ENCODE measurements at regions not wholly inside any gene's neighbourhood (a gene's known extent, or its start where the extent isn't known, plus 50 kb on each side); places are given as distances from the start of the nearest gene placed in this dataset.

GRCh38 chr5:112532654-112533360, 113.7 kb upstream of the EPB41L4A start:
- Histone ChIP-seq H3K27ac (ENCODE audit: low read depth, low read length) (no peak overlapping the region), H3K4me1 (ENCODE audit: control insufficient read depth, low read length) (peaks cover 18% of the 10 kb centered on the region)

GRCh38 chr5:112533362-112533761, 114.3 kb upstream of the EPB41L4A start:
- H3K27ac ChIP-seq (ENCODE audit: low read depth, low read length), result no peak overlapping the region
- H4K20me1 ChIP-seq (ENCODE audit: control insufficient read depth, insufficient read depth, low read depth, low read length), result no peaks in the 10 kb centered on the region
- no peaks in the 10 kb centered on the region for H3K79me2 ChIP-seq (ENCODE audit: control insufficient read depth, low read length)
- no peaks in the 10 kb centered on the region for H3F3A ChIP-seq (ENCODE audit: control insufficient read depth, insufficient read depth)
- no peaks in the 10 kb centered on the region for H3K36me3 ChIP-seq (ENCODE audit: control insufficient read depth, low read length)
- no peaks in the 10 kb centered on the region for H3K9me2 ChIP-seq (replicated peaks; ENCODE audit: control insufficient read depth, low read length)
- peaks cover 18% of the 10 kb centered on the region for H3K4me1 ChIP-seq (ENCODE audit: control insufficient read depth, low read length)
- H3K4me3 ChIP-seq (ENCODE audit: low read length), result no peak overlapping the region
- TF ChIP-seq CTCF (IDR thresholded peaks at IDR 0.05; ENCODE audit: low read depth, low read length, poor library complexity, severe bottlenecking), result no peak
- TF ChIP-seq EZH2phosphoT487 (IDR thresholded peaks at IDR 0.05; ENCODE audit: borderline replicate concordance, low read length), result no peak
- H3K4me2 ChIP-seq (ENCODE audit: low read length), result peak overlapping the region; percentile 31; the same call in 1 of the 2 replicates
- no peaks in the 10 kb centered on the region for H3K27me3 ChIP-seq (ENCODE audit: control insufficient read depth, low read length)
- no peaks in the 10 kb centered on the region for H3K9me3 ChIP-seq (ENCODE audit: control insufficient read depth, insufficient read depth, low read length)

More at GRCh38 chr5:112532654-112533360, 113.7 kb upstream of the EPB41L4A start:
- no peaks in the 10 kb centered on the region for H3K9me2 ChIP-seq (replicated peaks; ENCODE audit: control insufficient read depth, low read length)
- H3K9me3 ChIP-seq (ENCODE audit: control insufficient read depth, insufficient read depth, low read length), result no peaks in the 10 kb centered on the region
- H3K4me3 ChIP-seq (ENCODE audit: low read length), result peak overlapping the region; percentile 4; the same call in 1 of the 2 replicates
- no peak for TF ChIP-seq EZH2phosphoT487 (IDR thresholded peaks at IDR 0.05; ENCODE audit: borderline replicate concordance, low read length)
- no peak for TF ChIP-seq CTCF (IDR thresholded peaks at IDR 0.05; ENCODE audit: low read depth, low read length, poor library complexity, severe bottlenecking)
- no peaks in the 10 kb centered on the region for H3K36me3 ChIP-seq (ENCODE audit: control insufficient read depth, low read length)
- no peaks in the 10 kb centered on the region for H3K79me2 ChIP-seq (ENCODE audit: control insufficient read depth, low read length)
- no peaks in the 10 kb centered on the region for H4K20me1 ChIP-seq (ENCODE audit: control insufficient read depth, insufficient read depth, low read depth, low read length)
- peak overlapping the region; percentile 31 for H3K4me2 ChIP-seq (ENCODE audit: low read length)
- H3F3A ChIP-seq (ENCODE audit: control insufficient read depth, insufficient read depth), result no peaks in the 10 kb centered on the region
- no peaks in the 10 kb centered on the region for H3K27me3 ChIP-seq (ENCODE audit: control insufficient read depth, low read length)

GRCh38 chr5:112534067-112534583, 115.0 kb upstream of the EPB41L4A start:
- Histone ChIP-seq H3K27me3 (ENCODE audit: control insufficient read depth, low read length) (no peaks in the 10 kb centered on the region), H3K79me2 (ENCODE audit: control insufficient read depth, low read length) (no peaks in the 10 kb centered on the region), H3K27ac (ENCODE audit: low read depth, low read length) (no peak overlapping the region), H3K36me3 (ENCODE audit: control insufficient read depth, low read length) (no peaks in the 10 kb centered on the region), H3K4me2 (ENCODE audit: low read length) (no peak overlapping the region), H3K4me3 (ENCODE audit: low read length) (no peak overlapping the region), H4K20me1 (ENCODE audit: control insufficient read depth, insufficient read depth, low read depth, low read length) (no peaks in the 10 kb centered on the region), H3F3A (ENCODE audit: control insufficient read depth, insufficient read depth) (no peaks in the 10 kb centered on the region), H3K9me3 (ENCODE audit: control insufficient read depth, insufficient read depth, low read length) (no peaks in the 10 kb centered on the region), H3K4me1 (ENCODE audit: control insufficient read depth, low read length) (peaks cover 18% of the 10 kb centered on the region), H3K9me2 (replicated peaks; ENCODE audit: control insufficient read depth, low read length) (no peaks in the 10 kb centered on the region)
- TF ChIP-seq CTCF (IDR thresholded peaks at IDR 0.05; ENCODE audit: low read depth, low read length, poor library complexity, severe bottlenecking), result no peak
- TF ChIP-seq EZH2phosphoT487 (IDR thresholded peaks at IDR 0.05; ENCODE audit: borderline replicate concordance, low read length), result no peak
